Stimulated activated CD4-positive, alpha-beta T cell treated with anti-CD3 and anti-CD28 coated beads, Interleukin-15, amount 100 ng/mL, for 1 hour (primary cell): ENCODE measurements at regions not wholly inside any gene's neighbourhood (a gene's known extent, or its start where the extent isn't known, plus 50 kb on each side); places are given as distances from the start of the nearest gene placed in this dataset.
"Not testable (repeated sequence)": the region's sequence is repeated elsewhere in the genome, so short reads cannot be mapped to it uniquely, and the experiment has no call there.

Source experiments
- DNase-seq, 2 donors: peaks; one replicate each; pipeline ENCODE4 v3.0.0-alpha.2; 2020; ENCODE audit warnings: low read depth in 1 of 2, low spot score in 1 of 2

DNA sequence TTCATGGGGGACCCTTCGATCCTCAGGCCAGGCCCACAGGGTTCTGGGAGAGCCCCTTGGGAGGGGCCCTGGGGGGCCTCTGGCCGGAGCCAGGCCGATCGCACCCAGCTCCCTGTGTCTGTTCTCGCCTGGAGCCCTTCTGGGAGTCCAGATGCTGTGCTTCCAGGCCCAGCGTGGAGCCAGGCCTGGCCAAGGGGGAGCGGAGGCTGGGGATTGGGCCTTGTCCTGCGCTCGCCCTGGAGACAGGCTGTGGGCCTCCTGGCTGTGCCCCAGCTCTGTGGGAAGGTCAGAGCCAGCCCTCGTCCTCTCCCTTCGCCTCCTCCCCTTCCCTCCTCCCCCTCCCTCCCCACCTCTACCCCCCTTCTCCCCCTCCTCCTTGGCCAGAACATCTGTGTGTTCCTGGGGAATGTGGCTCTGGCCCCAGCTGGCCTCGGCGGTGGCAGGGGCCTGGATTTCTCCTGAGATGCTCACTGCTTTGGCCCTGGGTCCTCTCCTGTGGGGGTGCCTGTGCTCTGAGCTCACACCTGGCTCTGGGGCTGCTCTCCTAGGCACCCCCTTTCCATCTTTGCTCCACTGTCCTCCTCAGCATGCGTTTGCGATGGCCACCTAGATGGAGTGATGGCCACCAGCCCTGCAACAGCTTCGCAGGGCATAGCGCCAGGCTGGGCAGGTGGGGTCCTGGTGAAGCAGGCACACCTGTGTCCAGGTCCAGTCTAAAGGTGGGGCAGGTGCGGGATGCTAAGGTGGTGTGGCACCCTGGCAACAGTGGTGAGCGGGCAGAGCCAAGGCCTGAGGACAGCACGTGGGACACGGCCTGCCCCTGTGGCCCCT, 90.6 kb upstream of the CIBAR2 start:
- no peak for DNase-seq

- no peak for DNase-seq
Observed at GRCh38 chr16:85203462-85203813, 91.2 kb upstream of the CIBAR2 start.

DNA sequence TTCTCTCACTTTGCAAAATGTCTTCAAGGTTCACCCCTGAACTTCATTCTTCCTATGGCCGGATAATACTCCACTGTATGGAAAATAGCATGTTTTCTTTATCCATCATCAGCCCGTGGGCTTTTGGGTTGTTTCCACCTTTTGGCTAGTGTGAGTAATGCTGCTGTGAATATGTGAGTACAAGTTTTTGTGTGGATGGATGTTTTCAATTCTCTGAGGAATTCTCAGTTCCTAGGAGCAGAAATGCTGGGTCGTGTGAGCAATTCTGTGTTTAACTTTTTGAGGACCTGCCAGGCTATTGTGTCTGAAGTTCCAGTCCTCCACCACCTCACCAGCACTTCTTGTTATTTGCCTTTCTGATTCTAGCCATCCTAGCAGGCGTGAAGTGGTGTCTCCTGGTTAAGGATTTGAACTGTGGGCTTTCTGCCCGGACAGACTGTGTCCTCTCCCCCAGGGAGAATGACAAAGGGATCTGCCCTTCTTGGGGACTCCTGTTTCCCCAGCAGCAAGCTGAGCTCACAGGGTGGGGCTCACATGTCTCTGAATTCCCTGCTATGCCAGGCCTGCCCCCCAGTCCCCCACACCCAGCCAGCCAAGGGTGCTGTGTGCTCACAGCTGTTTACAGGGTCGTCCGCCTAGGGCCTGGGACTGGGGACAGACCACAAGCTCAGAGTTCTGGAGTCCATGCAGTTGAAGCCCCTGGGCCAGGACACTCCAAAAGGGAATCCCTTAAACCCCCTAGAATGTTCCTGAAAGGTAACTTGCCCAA, 92.2 kb upstream of the CIBAR2 start:
- DNase-seq, result no peak

GRCh38 chr16:85205257-85205656, 93.0 kb upstream of the CIBAR2 start:
- not testable (repeated sequence) for DNase-seq

- DNase-seq, result no peak
Observed at GRCh38 chr16:85205747-85206471, 93.6 kb upstream of the CIBAR2 start.

DNA sequence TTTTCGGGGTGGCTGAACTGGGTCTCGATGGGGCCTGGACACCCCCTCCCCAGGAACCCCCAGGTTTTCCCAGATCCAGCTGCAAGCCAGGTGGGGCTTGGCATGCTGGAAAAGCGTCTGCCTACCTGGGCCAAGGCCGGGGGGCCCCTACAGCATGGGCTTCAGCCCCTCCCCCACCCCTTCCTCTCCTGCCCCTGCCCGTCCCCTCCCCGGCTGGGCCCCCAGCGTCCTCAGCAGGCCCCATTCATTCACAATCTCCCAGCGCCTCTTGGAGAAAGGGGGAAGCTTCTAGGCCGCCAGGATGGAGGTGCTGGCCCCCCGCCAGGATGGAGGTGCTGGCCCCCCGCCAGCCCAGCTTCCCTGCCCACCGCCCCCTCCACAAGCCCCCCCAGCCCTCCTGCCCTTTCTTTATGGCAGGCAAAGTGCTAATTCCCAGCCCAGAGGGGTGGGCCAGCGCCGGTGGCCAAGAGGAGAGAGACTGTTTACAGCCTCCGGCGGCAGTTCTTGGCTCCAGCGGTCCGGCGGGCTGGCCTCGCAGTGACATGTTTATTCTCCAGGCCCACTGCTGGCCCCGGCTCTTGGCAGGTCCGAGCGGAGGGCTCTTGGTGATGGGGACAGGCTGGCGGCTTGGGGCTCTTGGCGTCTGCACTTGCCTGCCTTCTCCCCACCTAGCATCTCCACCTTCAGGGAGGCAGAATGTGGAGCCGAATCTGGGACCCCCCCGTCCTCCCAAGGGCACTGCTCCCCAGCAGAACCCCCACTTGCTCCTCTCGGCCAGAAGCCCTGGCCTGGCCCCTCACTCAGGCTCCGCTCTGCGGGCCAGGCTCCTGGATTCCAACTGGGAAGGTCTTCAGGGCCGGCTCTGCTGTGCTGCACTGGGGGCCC, 94.4 kb upstream of the CIBAR2 start:
- DNase-seq, result no peak

GRCh38 chr16:85207357-85207921, 95.2 kb upstream of the CIBAR2 start:
- no peak for DNase-seq

DNA sequence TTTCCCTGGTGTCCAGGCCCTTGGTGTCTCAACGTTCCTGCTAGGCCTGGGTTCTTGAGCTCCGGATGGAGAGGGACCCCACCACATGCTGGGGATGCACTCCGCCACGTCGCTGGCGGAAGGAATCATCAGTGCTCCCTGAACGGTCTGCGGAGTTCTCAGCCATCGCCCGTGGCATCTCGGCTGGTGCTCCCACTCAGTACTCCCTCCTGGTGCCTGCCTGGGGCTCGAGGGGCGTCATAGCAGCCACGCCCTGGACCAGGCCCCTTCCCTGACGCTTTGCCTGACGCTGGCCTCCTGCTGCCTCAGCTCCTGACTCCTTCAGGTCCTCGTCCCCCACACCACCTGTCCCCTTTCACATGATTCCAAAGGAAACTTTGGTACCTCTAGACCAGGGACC, 95.9 kb upstream of the CIBAR2 start:
- no peak for DNase-seq

GRCh38 chr16:85208643-85209520, 96.6 kb upstream of the CIBAR2 start:
- no peak for DNase-seq

- no peak for DNase-seq
Observed at GRCh38 chr16:85209526-85210121, 97.4 kb upstream of the CIBAR2 start.

DNA sequence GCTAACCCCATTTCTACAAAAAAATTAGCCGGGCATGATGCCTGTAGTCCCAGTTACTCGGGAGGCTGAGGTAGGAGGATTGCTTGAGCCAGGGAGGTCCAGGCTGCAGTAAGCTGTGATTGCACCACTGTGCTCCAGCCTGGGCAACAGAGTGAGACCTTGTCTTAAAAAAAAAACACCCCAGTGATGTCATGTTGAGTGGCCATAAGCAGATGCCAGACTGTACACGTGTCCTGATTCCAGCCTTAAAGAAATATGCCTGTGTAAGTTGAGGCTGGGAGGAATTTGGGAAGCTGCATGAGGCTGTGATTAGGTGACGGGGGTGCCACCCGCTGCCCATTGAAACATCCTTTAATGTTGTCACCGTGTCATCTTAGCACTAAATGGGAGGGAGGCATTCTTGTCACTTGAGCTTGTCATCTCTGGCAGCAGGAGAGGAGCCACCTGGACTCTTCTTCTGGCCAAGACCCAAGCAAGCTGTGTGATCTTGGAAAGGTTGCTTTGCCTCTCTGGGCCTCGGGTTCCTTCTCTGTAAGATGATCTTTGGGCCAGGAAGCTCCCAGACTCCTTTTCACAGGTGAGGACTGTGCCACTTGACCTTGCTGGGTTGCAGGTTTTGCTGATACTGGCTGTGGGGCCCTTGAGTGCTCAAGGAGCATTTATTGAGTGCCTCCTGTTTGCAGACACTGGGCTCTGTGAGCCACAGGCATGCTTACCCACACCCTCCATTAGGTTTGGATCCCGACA, 98.3 kb upstream of the CIBAR2 start:
- DNase-seq, result no peak

GRCh38 chr16:85211271-85211801, 99.1 kb upstream of the CIBAR2 start:
- no peak for DNase-seq

GRCh38 chr16:85213926-85214675, 101.8 kb upstream of the CIBAR2 start:
- DNase-seq, result no peak

DNA sequence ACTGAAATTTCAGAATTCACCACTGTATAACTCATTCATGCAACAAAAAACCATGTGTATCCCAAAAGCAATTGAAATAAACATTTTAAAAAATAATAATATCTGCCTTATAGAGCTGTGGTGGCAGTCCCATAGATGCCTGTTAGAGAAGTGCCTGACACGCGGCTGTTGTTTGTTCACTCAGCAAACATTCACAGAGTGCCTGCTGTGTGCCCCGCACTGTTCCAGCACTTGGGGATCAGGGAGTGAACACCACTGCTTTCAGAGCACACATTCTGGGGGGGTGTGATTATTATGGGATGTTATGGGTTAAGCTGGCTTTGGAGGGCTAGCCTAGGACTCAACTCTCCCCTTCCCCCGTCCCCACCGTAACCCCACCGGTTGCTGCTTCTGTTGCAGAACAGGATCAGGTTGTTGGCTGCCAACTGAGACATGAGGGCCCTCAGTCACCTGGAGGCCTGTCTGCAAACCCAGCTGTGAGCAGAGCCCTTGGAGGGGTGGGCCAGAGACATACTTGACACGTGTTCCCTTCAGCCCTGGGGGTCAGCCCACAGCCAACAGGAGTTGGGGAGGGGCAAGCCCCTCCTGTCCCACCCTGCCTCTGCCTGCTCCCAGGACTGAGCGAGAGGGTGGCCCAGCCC, 103.3 kb upstream of the CIBAR2 start:
- no peak for DNase-seq

- DNase-seq, result no peak
Observed at GRCh38 chr16:85216522-85217375, 104.5 kb upstream of the CIBAR2 start.
